NT2/D1 (cell line): ENCODE measurements at regions not wholly inside any gene's neighbourhood (a gene's known extent, or its start where the extent isn't known, plus 50 kb on each side); places are given as distances from the start of the nearest gene placed in this dataset.

Experiments
- YY1 ChIP-seq: IDR thresholded peaks from 2 replicates; pipeline ENCODE4 v1.6.1; 2011; ENCODE audit not compliant: insufficient read length, insufficient read depth
- ZNF274 ChIP-seq: IDR thresholded peaks from 2 replicates; pipeline ENCODE4 v1.6.1; 2011; ENCODE audit warnings: mild to moderate bottlenecking, low read depth, low read length

DNA sequence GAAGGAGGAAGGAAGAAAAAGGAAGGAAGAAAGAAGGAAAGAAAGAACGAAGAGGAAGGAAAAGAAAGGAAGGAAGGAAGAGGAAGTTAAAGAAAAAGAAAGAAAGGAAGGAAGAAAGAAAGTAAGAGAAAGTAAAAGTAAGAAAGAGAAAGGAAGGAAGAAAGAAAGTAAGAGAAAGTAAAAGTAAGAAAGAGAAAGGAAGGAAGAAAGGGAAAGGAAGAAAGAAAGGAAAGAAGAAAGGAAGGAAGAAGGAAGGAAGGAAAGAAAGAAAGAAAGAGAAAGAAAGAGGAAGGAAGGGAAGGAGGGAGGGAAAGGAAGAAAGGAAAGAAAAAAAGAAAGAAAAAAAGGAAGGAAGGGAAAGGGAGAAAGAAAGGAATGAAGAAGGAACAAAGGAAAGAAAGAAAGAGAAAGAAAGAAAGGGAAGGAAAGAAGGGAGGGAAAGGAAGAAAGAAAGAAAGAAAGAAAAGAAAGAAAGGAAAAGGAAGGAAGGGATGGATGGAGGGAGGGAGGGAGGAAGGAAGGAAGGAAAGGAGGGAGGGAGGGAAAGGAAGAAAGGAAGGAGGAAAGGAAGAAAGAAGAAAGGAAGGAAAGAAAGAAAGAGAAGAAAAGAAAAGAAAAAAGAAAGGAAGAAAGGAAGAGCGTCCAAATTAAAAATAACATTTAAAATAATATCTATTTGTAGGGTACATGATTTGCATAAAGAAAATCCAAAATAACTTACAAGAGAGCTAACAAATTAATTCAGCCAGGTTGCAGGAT, 827.9 kb downstream of the TSN start:
- TF ChIP-seq ZNF274 (no peak), YY1 (no peak)
